ENCODE measurements at regions not wholly inside any gene's neighbourhood (a gene's known extent, or its start where the extent isn't known, plus 50 kb on each side); places are given as distances from the start of the nearest gene placed in this dataset.
"Not testable (repeated sequence)": the region's sequence is repeated elsewhere in the genome, so short reads cannot be mapped to it uniquely, and the experiment has no call there.

DNA sequence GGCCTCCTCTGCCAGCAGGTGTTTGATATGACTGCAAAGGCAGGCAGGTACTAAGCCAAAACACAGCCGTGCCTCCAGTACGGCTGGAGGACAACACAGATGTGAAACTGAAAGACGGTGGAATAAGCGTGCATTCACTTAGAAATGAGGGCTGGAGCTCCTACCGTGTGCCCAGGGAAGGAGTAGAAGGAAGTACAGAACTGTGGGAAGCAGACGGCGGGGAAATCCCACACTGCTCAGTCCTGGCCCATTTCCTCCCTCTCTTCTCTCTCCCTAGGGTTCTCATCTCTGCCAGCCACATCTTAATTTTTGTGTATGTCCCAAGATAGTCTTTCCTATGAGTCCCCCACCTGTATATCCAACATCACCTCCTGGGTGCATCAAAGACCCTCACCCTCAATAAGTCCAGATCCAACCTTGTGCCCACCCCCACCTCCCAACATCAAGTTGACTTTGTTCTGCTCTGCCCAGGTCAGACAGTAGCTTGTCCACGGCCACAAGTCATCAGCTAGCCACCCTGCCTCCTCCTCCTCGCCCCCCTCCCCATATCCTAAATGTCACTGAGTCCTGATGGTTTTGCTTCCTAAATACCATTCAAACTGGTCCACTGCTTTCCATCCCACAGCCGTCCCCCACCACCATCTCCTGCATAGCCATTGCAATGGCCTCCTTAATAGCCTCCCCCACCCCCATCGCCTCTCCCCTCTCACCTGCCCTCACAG, 77.1 kb upstream of the RPL38 start:
- no peak overlapping the region for H3K4me3 ChIP-seq (ENCODE audit: low read depth, low read length)

DNA sequence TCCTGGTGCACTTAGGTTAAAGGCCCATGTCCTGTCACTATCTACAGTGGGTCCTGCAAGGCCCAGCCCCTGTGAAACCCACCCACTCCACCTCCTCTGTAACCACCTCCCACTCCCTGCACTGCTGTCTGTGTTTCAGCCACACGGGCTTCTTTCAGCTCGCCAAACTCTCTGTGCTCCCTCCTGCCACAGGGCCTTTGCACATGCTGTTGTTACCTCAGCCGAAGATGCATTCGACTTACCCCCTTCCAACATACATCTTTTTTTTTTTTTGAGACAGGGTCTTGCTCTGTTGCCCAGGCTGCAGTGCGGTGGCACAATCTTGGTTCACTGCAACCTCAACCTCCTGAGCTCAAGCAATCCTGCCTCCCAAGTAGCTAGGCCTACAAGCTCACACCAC, 76.5 kb upstream of the RPL38 start:
- H3K4me3 ChIP-seq (ENCODE audit: low read depth, low read length): no peak overlapping the region

DNA sequence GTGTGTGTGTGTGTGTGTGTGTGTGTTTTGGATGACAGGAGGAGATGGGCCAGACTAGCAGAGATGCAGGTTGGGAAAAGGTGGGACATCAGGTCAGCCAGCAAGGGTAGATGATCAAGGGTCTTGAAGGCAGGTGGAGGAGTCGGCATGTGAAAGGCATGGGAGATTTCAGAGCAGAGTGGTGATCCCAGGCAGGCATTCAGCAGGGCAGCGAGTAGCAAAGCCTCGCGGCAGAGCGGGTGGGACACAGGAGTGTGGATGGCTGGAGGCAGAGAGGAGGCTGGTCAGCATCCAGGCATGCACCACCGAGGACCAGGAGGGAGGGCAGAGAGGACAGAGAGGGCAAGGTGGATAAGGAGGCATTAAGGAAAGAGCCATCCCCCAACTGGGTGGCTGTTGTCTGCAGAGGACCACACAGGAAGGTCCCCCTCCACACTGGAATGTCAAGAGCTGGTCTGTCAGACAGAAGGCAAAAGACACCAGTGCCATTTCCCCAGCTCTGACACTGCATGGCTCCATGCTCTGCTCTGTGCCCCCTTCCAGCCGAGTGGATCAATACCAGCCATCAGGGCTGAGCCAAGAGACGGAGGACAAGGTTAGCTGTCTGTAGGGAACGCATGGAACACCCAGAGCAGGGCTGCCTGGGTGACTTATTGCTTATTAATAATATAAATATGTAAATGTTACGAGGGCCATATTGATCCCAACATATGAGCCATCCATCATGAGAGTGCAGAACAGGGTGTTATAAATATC, 74.8 kb upstream of the RPL38 start:
- H3K4me3 ChIP-seq (ENCODE audit: low read depth, low read length): no peak overlapping the region

DNA sequence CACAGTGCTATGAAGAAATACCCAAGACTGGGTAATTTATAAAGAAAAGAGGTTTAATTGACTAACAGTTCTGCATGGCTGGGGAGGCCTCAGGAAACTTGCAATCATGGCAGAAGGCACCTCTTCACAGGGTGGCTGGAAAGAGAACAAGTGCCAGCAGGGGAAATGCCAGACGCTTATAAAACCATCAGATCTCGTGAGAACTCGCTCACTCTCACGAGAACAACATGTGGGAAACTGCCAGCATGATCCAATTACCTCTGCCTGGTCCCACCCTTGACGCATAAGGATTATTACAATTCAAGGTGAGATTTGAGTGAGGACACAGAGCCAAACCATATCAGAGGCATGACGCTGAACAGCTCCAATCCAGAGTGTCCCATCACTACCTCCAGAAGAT, 73.7 kb upstream of the RPL38 start:
- not testable (repeated sequence) for H3K4me3 ChIP-seq (ENCODE audit: low read depth, low read length)

DNA sequence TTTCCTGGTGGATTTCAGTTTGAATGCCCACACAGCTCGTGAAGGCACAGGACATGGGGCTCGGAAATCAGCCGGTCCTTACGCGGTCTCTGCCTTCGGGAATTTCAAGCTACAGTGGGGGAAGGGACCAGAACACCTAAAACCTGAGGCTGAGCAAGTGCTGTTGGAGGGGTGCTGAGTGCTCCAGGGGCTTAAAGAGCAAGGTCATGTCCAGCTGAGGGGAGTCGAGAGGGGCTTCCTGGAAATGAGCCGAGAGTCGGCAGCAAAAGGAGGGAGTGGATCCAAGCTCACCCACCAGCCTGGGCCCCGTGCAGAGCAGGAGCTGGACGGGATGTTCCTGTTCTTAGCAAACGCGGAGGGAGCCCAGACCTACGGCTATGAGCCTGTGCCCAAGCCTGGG, 73.2 kb upstream of the RPL38 start:
- no peak overlapping the region for H3K4me3 ChIP-seq (ENCODE audit: low read depth, low read length)

GRCh38 chr17:74130841-74131240, 72.6 kb upstream of the RPL38 start:
- H3K4me3 ChIP-seq (ENCODE audit: low read depth, low read length): no peak overlapping the region

DNA sequence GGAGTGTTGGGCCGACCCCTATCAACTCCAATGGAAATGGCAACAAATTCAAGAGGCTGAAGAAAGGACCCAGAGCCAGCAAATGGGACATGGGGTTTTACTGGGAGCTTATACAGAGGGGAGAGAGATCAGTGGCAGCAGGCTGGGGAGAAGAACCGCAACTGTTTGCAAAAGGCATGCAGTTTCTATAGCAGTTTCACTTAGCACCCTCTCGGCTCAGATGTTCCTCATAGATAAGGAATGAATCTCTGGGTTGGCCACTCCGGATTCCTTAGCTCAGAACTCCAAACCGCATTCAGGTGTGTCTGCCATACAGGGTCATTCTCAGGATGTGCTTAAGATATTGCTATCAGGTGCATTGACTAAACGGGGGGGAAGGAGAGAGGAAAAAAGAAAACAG, 71.1 kb upstream of the RPL38 start:
- no peak overlapping the region for H3K4me3 ChIP-seq (ENCODE audit: low read depth, low read length)

GRCh38 chr17:74133740-74134139, 69.7 kb upstream of the RPL38 start:
- H3K4me3 ChIP-seq (ENCODE audit: low read depth, low read length): no peak overlapping the region

GRCh38 chr17:74134234-74134633, 69.2 kb upstream of the RPL38 start:
- H3K4me3 ChIP-seq (ENCODE audit: low read depth, low read length): not testable (repeated sequence)

GRCh38 chr17:74134991-74135390, 68.5 kb upstream of the RPL38 start:
- no peak overlapping the region for H3K4me3 ChIP-seq (ENCODE audit: low read depth, low read length)

DNA sequence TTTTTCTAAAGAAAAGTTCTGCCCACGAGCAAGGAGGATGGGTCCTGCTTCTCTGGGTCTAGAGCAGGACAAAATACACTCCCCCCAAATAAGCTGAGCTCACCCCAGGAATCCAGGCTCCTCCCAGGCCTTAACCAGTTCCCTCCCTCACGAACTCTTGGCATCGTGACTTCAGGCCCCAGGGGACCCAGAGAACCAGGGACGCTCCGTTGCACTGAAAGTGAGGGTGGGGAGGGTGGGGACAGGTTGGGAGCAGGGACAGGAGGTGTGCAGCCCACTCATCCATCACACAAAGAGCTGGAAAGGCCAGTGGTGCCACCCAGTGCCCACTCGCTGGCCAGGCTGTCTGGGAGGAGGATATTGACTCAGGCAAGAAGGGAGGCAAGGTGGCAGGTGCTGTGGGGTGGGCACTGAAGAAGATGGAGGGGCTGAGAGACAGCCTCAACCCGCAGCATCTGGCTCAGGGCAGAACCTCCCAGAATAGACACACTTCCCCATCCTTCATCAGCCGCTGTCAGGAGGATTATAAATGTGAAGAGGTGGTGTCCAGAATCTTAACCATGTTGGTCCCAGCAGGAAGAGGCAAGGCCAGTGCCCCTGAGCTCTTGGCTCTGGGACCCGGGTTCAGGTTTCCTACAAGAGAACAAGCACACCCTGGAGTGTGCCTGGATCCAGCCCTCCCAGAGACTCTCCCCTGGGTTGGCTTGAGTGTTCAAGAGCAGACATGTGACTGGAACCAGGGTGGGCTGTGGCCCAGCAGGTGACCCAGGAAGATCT, 67.9 kb upstream of the RPL38 start:
- no peak overlapping the region for H3K4me3 ChIP-seq (ENCODE audit: low read depth, low read length)

GRCh38 chr17:74137416-74137815, 66.1 kb upstream of the RPL38 start:
- H3K4me3 ChIP-seq (ENCODE audit: low read depth, low read length): no peak overlapping the region

- no peak overlapping the region for H3K4me3 ChIP-seq (ENCODE audit: low read depth, low read length)
Measured at GRCh38 chr17:74139120-74139519, 64.4 kb upstream of the RPL38 start.

DNA sequence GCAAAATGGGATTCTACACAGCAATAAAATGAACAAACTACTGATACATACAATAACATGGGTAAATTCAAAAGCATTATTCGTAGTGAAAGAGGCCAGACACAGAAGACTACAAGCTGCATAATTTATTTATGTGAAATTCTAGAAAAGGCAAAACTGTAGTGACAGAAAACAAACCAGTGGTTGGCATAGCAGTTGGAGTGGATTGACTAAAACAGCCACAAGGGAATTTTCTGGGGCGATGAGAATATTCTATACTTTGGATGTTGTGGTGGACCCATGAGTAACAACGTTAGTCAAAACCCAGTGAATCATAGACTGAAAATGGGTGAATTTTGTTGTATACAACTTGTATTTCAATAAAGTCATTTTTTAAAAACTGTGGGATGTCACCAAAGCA, 63.2 kb upstream of the RPL38 start:
- no peak overlapping the region for H3K4me3 ChIP-seq (ENCODE audit: low read depth, low read length)

GRCh38 chr17:74141612-74142011, 61.9 kb upstream of the RPL38 start:
- H3K4me3 ChIP-seq (ENCODE audit: low read depth, low read length): no peak overlapping the region

- not testable (repeated sequence) for H3K4me3 ChIP-seq (ENCODE audit: low read depth, low read length)
Measured at GRCh38 chr17:74143318-74143717, 60.2 kb upstream of the RPL38 start.

GRCh38 chr17:74145756-74146155, 57.7 kb upstream of the RPL38 start:
- no peak overlapping the region for H3K4me3 ChIP-seq (ENCODE audit: low read depth, low read length)

DNA sequence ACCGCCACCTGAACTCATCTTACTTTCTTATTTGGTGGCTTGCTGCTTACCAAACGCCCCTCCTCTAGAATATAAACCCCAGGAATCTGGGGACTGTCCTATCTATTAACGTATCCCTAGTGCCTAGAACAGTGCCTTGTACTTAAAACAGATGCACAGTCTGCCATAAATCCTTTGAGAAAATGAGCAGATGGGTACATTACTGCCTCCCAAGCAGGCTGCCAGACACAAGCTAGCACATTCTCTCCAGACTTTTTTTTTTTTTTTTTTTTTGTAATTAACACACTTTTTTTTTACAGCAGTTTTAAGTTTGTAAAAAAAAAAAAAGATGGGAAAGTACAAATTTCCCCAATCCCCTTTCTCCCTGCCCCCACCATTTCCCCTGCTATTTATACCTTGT, 57.3 kb upstream of the RPL38 start:
- no peak overlapping the region for H3K4me3 ChIP-seq (ENCODE audit: low read depth, low read length)

DNA sequence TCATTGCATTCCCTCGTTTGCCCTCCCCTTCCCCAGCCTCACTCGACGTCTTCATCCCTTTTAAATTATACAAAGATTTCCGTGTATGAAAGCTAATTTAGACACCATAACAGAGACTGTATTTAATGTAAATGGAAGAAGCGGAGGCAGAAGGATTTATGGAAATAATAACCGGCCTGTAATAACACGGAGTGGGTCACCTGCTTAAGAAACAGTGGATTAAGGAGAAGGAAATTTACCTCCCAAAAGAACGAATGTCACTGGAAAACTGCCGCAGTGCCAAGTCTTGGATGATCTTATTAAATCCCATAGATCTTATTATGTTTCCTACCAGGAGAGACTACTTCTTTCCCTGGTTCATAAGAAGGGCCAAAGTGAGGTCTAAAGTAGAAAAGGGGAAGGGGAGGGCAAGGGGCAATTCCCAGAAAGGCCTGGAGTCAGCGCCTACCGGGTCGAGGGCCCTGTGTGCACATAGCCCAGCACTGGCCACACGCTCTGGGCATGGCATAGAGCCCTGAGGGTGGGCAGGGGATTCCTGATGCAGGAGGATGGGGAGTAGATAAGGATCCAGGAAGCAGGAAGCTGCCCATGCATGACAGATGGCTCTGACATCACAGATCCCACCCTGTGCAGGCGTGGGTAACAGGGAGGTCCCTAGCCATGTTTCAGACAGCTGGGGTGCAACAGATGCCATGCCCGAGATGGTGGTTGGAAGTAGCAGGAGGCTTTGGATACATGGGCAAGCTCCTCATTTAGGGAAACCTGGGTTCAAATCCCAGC, 56.2 kb upstream of the RPL38 start:
- no peak overlapping the region for H3K4me3 ChIP-seq (ENCODE audit: low read depth, low read length)

- H3K4me3 ChIP-seq (ENCODE audit: low read depth, low read length): no peak overlapping the region
Measured at GRCh38 chr17:74147966-74148365, 55.5 kb upstream of the RPL38 start.

DNA sequence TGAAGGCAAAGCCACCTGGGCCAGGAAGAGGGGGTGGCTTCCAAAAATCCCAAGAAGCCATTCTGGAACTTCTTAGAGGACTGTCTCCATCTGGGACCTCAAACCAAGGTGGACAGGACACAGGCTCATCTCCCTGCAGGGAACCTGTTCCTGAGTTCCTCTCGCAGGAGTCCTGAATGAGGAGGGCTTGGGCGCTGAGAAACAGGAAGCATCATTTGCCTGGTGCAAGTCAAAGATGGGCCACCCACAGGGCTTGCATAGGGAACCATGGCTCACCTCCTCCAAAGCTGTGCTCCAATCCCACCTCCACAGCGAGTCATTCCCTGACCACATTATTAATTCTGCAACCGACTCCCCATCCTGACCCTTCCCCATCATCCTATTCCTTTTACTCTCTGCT, 55.0 kb upstream of the RPL38 start:
- no peak overlapping the region for H3K4me3 ChIP-seq (ENCODE audit: low read depth, low read length)
